B cell (primary cell): ENCODE measurements at regions not wholly inside any gene's neighbourhood (a gene's known extent, or its start where the extent isn't known, plus 50 kb on each side); places are given as distances from the start of the nearest gene placed in this dataset.

Experiments used
- EZH2 ChIP-seq: IDR thresholded peaks from 2 replicates; pipeline ENCODE4 v1.6.1; 2012; ENCODE audit warnings: borderline replicate concordance, low read depth, mild to moderate bottlenecking, moderate library complexity, low read length; ENCODE audit not compliant: insufficient read depth, poor library complexity, severe bottlenecking
- TF ChIP-seq, protein P1 (sequence below): fragments of 200-600 bp; IDR thresholded peaks from one replicate; pipeline ENCODE4 v1.8.0; 2022; ENCODE audit warnings: antibody characterized with exemption, mild to moderate bottlenecking

DNA sequence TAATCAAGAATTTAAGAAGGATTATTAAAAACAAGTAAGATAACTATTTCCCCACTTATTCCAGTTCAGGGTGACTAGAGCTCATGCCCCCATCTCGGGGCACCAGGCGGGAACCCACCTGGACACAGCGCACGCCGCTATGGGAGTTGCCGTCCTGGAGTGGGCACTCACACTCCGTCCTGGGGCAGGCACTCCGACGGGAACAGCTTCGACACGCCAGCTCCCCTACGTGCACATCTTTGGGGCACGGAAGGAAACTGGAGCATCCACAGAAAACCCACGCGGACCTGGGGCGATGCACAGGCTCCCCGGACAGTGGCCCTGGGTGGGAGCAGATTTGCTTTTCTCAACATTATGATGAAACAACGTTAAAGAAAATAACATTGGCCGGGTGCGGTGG lies 52.0 kb upstream of the GATA5 start:
- TF ChIP-seq, protein P1, sequence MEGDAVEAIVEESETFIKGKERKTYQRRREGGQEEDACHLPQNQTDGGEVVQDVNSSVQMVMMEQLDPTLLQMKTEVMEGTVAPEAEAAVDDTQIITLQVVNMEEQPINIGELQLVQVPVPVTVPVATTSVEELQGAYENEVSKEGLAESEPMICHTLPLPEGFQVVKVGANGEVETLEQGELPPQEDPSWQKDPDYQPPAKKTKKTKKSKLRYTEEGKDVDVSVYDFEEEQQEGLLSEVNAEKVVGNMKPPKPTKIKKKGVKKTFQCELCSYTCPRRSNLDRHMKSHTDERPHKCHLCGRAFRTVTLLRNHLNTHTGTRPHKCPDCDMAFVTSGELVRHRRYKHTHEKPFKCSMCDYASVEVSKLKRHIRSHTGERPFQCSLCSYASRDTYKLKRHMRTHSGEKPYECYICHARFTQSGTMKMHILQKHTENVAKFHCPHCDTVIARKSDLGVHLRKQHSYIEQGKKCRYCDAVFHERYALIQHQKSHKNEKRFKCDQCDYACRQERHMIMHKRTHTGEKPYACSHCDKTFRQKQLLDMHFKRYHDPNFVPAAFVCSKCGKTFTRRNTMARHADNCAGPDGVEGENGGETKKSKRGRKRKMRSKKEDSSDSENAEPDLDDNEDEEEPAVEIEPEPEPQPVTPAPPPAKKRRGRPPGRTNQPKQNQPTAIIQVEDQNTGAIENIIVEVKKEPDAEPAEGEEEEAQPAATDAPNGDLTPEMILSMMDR = no peak
- no peak for TF ChIP-seq EZH2
